WTC11 (cell line): ENCODE measurements at regions not wholly inside any gene's neighbourhood (a gene's known extent, or its start where the extent isn't known, plus 50 kb on each side); places are given as distances from the start of the nearest gene placed in this dataset.
"Not testable (repeated sequence)": the region's sequence is repeated elsewhere in the genome, so short reads cannot be mapped to it uniquely, and the experiment has no call there.

Source experiments
- CREB1 ChIP-seq: sonication (generic); formaldehyde crosslinking; IDR thresholded peaks from 2 replicates; pipeline ENCODE4 v1.8.0; 2023; ENCODE audit warnings: mild to moderate bottlenecking, missing genetic modification reagents
- CTCF ChIP-seq: fragments of 200-600 bp; IDR thresholded peaks from 2 replicates; pipeline ENCODE4 v1.8.0; 2022; ENCODE audit warnings: antibody characterized with exemption

GRCh38 chr4:3588517-3589194 is 56.4 kb upstream of the LRPAP1 start:
- not testable (repeated sequence) for TF ChIP-seq CTCF; CREB1 (CRISPR knock-in tag)
